Type B pancreatic cell (in vitro differentiated cells): ENCODE measurements at regions not wholly inside any gene's neighbourhood (a gene's known extent, or its start where the extent isn't known, plus 50 kb on each side); places are given as distances from the start of the nearest gene placed in this dataset.

Source experiments
- DNase-seq: peaks from one replicate; pipeline ENCODE4 v3.0.0; 2021; ENCODE audit warnings: mixed read lengths; ENCODE audit not compliant: unreplicated experiment; ENCODE audit errors: extremely low spot score
- H3K27ac Mint-ChIP-seq: 2 replicates; pipeline ENCODE4 v1.8.0; 2021; ENCODE audit warnings: mild to moderate bottlenecking, mixed read lengths
- H3K27me3 Mint-ChIP-seq: 2 replicates; pipeline ENCODE4 v1.8.0; 2021; ENCODE audit warnings: mixed read lengths
- H3K36me3 Mint-ChIP-seq: 2 replicates; pipeline ENCODE4 v1.8.0; 2021; ENCODE audit warnings: mixed read lengths
- H3K4me1 Mint-ChIP-seq: one replicate; pipeline ENCODE4 v1.8.0; 2021; ENCODE audit warnings: mixed read lengths; ENCODE audit not compliant: unreplicated experiment
- H3K4me3 Mint-ChIP-seq: 2 replicates; pipeline ENCODE4 v1.8.0; 2021; ENCODE audit warnings: mild to moderate bottlenecking, mixed read lengths
- H3K9me3 Mint-ChIP-seq: 2 replicates; pipeline ENCODE4 v1.8.0; 2021; ENCODE audit warnings: mixed read lengths
- CTCF ChIP-seq: fragments of 200-600 bp; sonication (generic); conservative IDR thresholded peaks from 2 replicates; pipeline ENCODE4 v1.5.0; 2021; ENCODE audit warnings: antibody characterized with exemption, mild to moderate bottlenecking

- no peaks in the 10 kb centered on the region for H3K4me1 Mint-ChIP-seq
- H3K36me3 Mint-ChIP-seq: peaks cover 5% of the 10 kb centered on the region
- no peak overlapping the region for H3K4me3 Mint-ChIP-seq
- peaks cover 24% of the 10 kb centered on the region for H3K9me3 Mint-ChIP-seq
- no peak for TF ChIP-seq CTCF
- no peaks in the 10 kb centered on the region for H3K27me3 Mint-ChIP-seq
- DNase-seq: no peak
- H3K27ac Mint-ChIP-seq: no peak overlapping the region
Measured at GRCh38 chr11:24046731-24047130, 450.1 kb upstream of the LUZP2 start.

GRCh38 chr11:24056051-24056450 lies 440.8 kb upstream of the LUZP2 start:
- Mint-ChIP-seq H3K4me1 (no peaks in the 10 kb centered on the region), H3K9me3 (peaks cover under 1% of the 10 kb centered on the region), H3K36me3 (no peaks in the 10 kb centered on the region), H3K4me3 (no peak overlapping the region), H3K27ac (no peak overlapping the region), H3K27me3 (no peaks in the 10 kb centered on the region)
- no peak for TF ChIP-seq CTCF
- no peak for DNase-seq

- H3K36me3 Mint-ChIP-seq: no peaks in the 10 kb centered on the region
- no peak overlapping the region for H3K4me3 Mint-ChIP-seq
- H3K4me1 Mint-ChIP-seq: peaks cover 8% of the 10 kb centered on the region
- no peak overlapping the region for H3K27ac Mint-ChIP-seq
- DNase-seq: no peak
- TF ChIP-seq CTCF: no peak
- no peaks in the 10 kb centered on the region for H3K27me3 Mint-ChIP-seq
- H3K9me3 Mint-ChIP-seq: no peaks in the 10 kb centered on the region
Measured at GRCh38 chr11:24060125-24060524, 436.7 kb upstream of the LUZP2 start.

- no peak for DNase-seq
- Mint-ChIP-seq H3K36me3 (no peaks in the 10 kb centered on the region), H3K4me1 (peaks cover 8% of the 10 kb centered on the region), H3K27ac (no peak overlapping the region), H3K4me3 (no peak overlapping the region), H3K9me3 (no peaks in the 10 kb centered on the region), H3K27me3 (no peaks in the 10 kb centered on the region)
- no peak for TF ChIP-seq CTCF
Measured at GRCh38 chr11:24064309-24064903, 432.4 kb upstream of the LUZP2 start.

GRCh38 chr11:24068197-24068596 lies 428.7 kb upstream of the LUZP2 start:
- peaks cover 5% of the 10 kb centered on the region for H3K9me3 Mint-ChIP-seq
- no peak overlapping the region for H3K27ac Mint-ChIP-seq
- no peak overlapping the region for H3K4me3 Mint-ChIP-seq
- H3K27me3 Mint-ChIP-seq: no peaks in the 10 kb centered on the region
- DNase-seq: no peak
- no peaks in the 10 kb centered on the region for H3K36me3 Mint-ChIP-seq
- peaks cover 8% of the 10 kb centered on the region for H3K4me1 Mint-ChIP-seq
- no peak for TF ChIP-seq CTCF

GRCh38 chr11:24070435-24070834 lies 426.4 kb upstream of the LUZP2 start:
- H3K36me3 Mint-ChIP-seq: no peaks in the 10 kb centered on the region
- no peak overlapping the region for H3K27ac Mint-ChIP-seq
- DNase-seq: no peak
- H3K27me3 Mint-ChIP-seq: no peaks in the 10 kb centered on the region
- no peak overlapping the region for H3K4me3 Mint-ChIP-seq
- peaks cover 5% of the 10 kb centered on the region for H3K9me3 Mint-ChIP-seq
- H3K4me1 Mint-ChIP-seq: no peaks in the 10 kb centered on the region
- TF ChIP-seq CTCF: no peak
